Activated naive CD4-positive, alpha-beta T cell treated with anti-CD3 and anti-CD28 coated beads for 36 hours (primary cell): ENCODE measurements at regions not wholly inside any gene's neighbourhood (a gene's known extent, or its start where the extent isn't known, plus 50 kb on each side); places are given as distances from the start of the nearest gene placed in this dataset.

Experiments used
- CTCF ChIA-PET: fragments of 350-600 bp; sonication (Branson Sonifier 250); formaldehyde crosslinking; loops from one replicate; lab custom pipeline; 2021; ENCODE audit warnings: antibody characterized with exemption; lab: Charles Lee
- DNase-seq: peaks from one replicate; pipeline ENCODE4 v3.0.0-alpha.2; 2020
- H3K27ac Mint-ChIP-seq: one replicate; pipeline ENCODE4 v1.8.0; 2021; ENCODE audit warnings: mild to moderate bottlenecking, mixed read lengths
- H3K27me3 Mint-ChIP-seq: one replicate; pipeline ENCODE4 v1.8.0; 2021; ENCODE audit warnings: low read depth, mixed read lengths
- H3K36me3 Mint-ChIP-seq: one replicate; pipeline ENCODE4 v1.8.0; 2021; ENCODE audit warnings: low read depth, mixed read lengths
- H3K4me1 Mint-ChIP-seq: one replicate; pipeline ENCODE4 v1.8.0; 2021; ENCODE audit warnings: low read depth, mixed read lengths
- H3K4me3 Mint-ChIP-seq: one replicate; pipeline ENCODE4 v1.8.0; 2021; ENCODE audit warnings: mild to moderate bottlenecking, moderate library complexity, mixed read lengths
- H3K9me3 Mint-ChIP-seq: one replicate; pipeline ENCODE4 v1.8.0; 2021; ENCODE audit warnings: mixed read lengths
- intact Hi-C: fragments of 100-400 bp; cut with micrococcal nuclease; formaldehyde crosslinking; loops from one replicate; pipeline ENCODE4 v1.15.1; 2023

DNA sequence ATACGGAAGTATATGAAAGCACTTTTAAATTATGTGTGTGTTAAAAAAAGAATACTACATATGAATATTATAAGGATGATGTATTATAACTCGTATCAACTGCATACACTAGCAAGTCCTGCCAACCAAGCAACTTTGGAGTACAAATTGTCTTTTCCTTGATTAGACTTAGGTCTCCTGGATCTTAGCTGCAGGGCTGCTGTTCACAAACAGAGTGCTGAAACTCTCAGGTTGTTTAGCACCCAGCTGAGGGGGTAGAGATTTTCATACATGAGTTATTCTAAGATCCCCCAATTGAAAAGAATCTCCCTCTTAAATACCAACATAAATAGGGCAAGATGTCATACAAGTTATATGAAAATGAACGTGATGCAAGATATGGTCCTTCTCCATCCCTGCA lies 149.8 kb upstream of the TNC start:
- intact Hi-C loops: no loop called here
- H3K9me3 Mint-ChIP-seq: peaks cover 1% of the 10 kb centered on the region
- peaks cover 7% of the 10 kb centered on the region for H3K27me3 Mint-ChIP-seq
- H3K4me1 Mint-ChIP-seq: no peaks in the 10 kb centered on the region
- CTCF ChIA-PET: no interaction called here
- H3K36me3 Mint-ChIP-seq: no peaks in the 10 kb centered on the region
- no peak overlapping the region for H3K27ac Mint-ChIP-seq
- H3K4me3 Mint-ChIP-seq: no peak overlapping the region
- DNase-seq: no peak

DNA sequence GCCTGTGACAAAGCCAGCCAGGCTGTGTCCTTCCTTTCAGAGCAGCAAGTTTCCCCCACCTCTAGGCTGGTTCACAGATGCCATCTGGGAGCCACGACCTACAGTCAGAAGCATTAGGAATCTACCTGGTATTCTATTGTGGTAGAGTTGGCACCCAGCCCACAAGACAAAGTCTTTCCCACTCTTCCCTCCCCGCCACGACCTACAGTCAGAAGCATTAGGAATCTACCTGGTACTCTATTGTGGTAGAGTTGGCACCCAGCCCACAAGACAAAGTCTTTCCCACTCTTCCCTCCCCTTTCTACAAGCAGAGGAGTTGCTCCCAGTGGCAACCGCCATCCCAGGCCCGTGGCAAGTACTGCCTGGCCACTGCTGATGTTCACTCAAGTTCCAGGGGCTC lies 157.8 kb upstream of the TNC start:
- Mint-ChIP-seq H3K9me3 (no peaks in the 10 kb centered on the region), H3K4me3 (no peak overlapping the region), H3K4me1 (no peaks in the 10 kb centered on the region), H3K27ac (no peak overlapping the region), H3K27me3 (peaks cover 14% of the 10 kb centered on the region), H3K36me3 (no peaks in the 10 kb centered on the region)
- CTCF ChIA-PET: no interaction called here
- DNase-seq: no peak
- intact Hi-C loops: no loop called here

DNA sequence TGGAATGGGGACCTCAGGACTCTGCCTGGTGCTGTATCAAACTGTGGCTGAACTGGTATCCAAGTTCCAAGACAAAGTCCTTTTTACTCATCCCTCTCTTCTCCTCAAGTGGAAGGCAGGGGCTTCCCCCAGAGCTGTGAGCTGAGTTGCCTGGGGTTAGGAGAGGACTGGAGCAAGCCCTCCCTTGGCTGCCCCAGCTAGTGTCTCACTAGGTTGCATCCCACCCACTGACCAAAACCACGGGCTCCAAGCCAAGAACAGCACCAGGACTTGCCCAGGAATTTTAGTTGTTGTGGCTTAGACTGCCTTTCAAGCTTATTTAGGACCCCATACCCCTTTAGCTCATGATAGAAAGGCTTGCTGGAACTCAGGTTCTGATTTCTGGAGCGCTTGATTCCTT lies 158.7 kb upstream of the TNC start:
- H3K4me3 Mint-ChIP-seq: no peak overlapping the region

DNA sequence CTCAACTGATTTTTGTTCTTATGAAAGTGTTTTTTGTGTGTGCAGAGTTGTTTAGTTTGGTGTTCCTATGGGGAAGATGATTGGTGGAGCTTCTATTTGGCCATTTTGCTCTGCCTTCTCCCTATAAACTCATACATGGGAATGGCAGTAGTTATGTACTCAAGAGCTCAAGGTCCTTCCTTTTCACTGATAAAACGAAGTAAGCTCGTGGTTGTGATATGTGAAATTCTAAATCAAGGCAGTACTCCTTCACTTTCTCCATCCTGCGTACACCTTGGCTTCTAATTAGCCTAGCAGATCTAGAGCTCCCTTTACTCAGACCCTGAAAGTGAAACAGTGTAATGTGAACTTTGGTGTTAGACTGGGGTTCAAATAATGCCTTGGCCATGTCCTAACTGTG lies 159.3 kb upstream of the TNC start:
- Mint-ChIP-seq H3K4me3 (no peak overlapping the region), H3K9me3 (no peaks in the 10 kb centered on the region), H3K27me3 (peaks cover 21% of the 10 kb centered on the region), H3K4me1 (no peaks in the 10 kb centered on the region), H3K27ac (no peak overlapping the region), H3K36me3 (no peaks in the 10 kb centered on the region)
- no peak for DNase-seq
- CTCF ChIA-PET: no interaction called here
- intact Hi-C loops: no loop called here

More for the DNA sequence above, 158.7 kb upstream of the TNC start:
- Mint-ChIP-seq H3K9me3 (no peaks in the 10 kb centered on the region), H3K27me3 (peaks cover 17% of the 10 kb centered on the region), H3K36me3 (no peaks in the 10 kb centered on the region), H3K4me1 (no peaks in the 10 kb centered on the region), H3K27ac (no peak overlapping the region)
- intact Hi-C loops: no loop called here
- CTCF ChIA-PET: no interaction called here
- no peak for DNase-seq

DNA sequence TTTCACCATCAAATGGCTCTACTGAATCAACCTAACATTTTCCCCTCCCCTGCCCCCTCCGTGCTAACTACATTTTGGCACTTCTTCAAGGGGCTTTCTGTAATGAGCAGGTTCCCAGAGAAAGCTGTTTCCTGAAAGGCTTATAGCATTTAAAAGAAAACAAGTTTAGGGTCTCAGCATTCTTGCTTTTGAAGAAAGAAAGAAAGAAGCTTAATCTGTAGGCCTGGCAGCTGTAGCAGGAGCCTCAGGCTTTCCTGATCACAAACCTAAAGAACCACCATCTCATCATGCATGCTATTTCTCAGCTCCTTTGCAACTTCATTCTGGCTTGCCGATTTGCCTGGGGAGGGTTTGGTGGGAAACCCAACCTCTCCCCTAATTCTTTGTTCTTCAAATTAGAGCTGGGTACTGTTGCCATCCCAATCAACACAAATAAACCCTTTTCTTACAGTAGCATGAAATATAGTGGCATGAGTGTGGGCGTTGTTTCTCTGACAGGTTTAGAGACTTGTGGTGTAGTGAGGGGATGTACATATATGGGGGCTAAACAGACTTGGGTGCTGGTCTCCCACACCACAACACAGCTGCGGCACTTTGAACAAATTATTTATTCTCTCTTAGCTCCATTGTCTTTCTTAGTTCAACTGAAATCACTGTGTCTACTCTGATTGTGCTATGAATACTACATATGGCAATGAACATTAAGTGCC lies 160.5 kb upstream of the TNC start:
- H3K9me3 Mint-ChIP-seq: no peaks in the 10 kb centered on the region
- CTCF ChIA-PET: no interaction called here
- DNase-seq: no peak
- no peaks in the 10 kb centered on the region for H3K36me3 Mint-ChIP-seq
- no peaks in the 10 kb centered on the region for H3K4me1 Mint-ChIP-seq
- H3K27ac Mint-ChIP-seq: no peak overlapping the region
- no peak overlapping the region for H3K4me3 Mint-ChIP-seq
- peaks cover 21% of the 10 kb centered on the region for H3K27me3 Mint-ChIP-seq
- intact Hi-C loops: no loop called here

DNA sequence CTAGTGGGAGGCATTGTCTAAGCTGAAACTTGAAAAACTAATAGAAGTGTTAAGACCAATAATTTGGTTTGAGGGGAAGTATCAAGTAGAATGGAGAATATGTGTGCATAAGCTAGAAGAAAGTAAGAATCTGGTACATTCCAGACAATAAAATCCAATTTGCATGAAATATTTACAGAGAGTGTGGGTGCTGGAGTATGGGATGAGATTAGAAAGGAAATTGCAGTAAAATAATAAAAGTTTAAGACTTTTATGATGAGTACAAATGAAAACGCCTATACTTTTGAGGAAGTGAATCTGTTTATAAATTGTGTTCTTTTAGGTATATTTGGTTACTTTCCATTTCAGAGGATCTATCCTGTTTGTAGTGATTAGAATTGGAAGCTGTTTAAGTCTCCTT lies 165.4 kb upstream of the TNC start:
- Mint-ChIP-seq H3K4me1 (no peaks in the 10 kb centered on the region), H3K27me3 (peaks cover 16% of the 10 kb centered on the region), H3K9me3 (no peaks in the 10 kb centered on the region), H3K4me3 (no peak overlapping the region), H3K36me3 (no peaks in the 10 kb centered on the region), H3K27ac (no peak overlapping the region)
- DNase-seq: no peak
- CTCF ChIA-PET: no interaction called here
- intact Hi-C loops: no loop called here

DNA sequence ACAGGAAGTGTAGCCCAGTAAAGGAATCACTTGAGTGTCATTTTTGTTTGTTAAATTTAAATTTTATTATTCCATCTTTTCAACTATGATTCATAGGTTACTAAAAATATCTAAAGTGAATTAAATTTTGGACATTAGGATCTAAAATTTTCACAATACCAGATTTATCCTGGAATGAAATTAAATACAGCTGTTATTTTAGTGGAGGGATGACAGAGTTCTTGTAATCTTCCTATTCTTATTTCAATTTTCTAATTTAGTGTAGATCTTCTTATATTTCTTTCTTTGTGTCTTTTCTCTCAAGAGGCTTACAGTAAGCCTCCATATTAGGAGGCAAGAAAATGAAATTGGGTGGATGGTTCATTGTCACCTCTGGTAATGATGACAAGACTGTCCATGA lies 167.9 kb upstream of the TNC start:
- Mint-ChIP-seq H3K36me3 (no peaks in the 10 kb centered on the region), H3K9me3 (no peaks in the 10 kb centered on the region)
- no peak for DNase-seq

DNA sequence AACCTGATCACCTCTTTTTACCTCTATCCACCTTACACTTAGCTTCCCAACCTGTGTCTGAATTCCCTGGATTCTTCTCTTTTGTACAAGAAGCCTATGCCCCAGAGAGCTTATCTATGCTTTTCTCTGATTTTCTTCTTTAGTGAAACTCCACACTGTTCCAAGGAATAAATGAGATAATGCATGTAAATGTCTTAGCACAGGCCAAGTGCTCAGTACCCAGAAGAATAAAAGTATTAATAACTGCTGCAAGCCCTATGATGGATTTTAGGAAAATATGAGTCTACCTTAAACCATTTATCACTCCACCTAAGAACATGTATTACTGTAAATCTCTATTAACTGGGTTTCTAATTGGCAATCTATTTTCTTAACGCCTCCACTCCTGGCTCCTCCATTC lies 168.5 kb upstream of the TNC start:
- CTCF ChIA-PET: interaction anchor here (1.6 kb wide), 1 partner anchor 168 kb away, joined by 3 read pairs; the partner anchor contains the start of gene TNC
- no peaks in the 10 kb centered on the region for H3K9me3 Mint-ChIP-seq
- intact Hi-C loops: no loop called here
- no peak overlapping the region for H3K27ac Mint-ChIP-seq
- H3K36me3 Mint-ChIP-seq: no peaks in the 10 kb centered on the region
- no peak overlapping the region for H3K4me3 Mint-ChIP-seq
- no peaks in the 10 kb centered on the region for H3K4me1 Mint-ChIP-seq
- DNase-seq: no peak
- H3K27me3 Mint-ChIP-seq: peaks cover 15% of the 10 kb centered on the region

More for the DNA sequence above, 167.9 kb upstream of the TNC start:
- Mint-ChIP-seq H3K4me1 (no peaks in the 10 kb centered on the region), H3K27ac (no peak overlapping the region), H3K27me3 (peaks cover 15% of the 10 kb centered on the region), H3K4me3 (no peak overlapping the region)
- CTCF ChIA-PET: no interaction called here
- intact Hi-C loops: no loop called here

DNA sequence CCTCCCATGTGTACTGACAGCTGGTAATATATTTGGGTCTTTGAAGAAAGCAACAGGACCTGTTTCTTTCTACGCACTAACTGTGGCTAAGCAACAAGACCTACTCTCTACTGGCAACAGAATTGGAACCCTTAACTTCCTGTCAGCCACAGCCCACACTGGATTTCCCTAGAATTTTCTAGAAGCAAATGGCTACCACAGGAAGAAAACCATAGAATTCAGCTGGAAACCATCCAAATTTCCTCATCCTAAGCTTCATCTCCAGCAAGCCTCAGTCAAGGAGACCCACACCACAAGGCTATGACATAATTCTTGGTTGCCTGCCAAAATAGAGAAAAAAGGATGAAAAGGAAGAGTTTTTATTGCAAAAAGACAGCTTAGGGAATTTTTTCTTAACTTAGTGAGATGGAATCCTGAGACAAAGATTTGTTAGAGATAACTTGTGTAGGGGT lies 171.8 kb upstream of the TNC start:
- no peaks in the 10 kb centered on the region for H3K36me3 Mint-ChIP-seq
- no peaks in the 10 kb centered on the region for H3K4me1 Mint-ChIP-seq
- intact Hi-C loops: no loop called here
- no peaks in the 10 kb centered on the region for H3K9me3 Mint-ChIP-seq
- H3K4me3 Mint-ChIP-seq: no peak overlapping the region
- CTCF ChIA-PET: no interaction called here
- DNase-seq: no peak
- no peak overlapping the region for H3K27ac Mint-ChIP-seq
- peaks cover 11% of the 10 kb centered on the region for H3K27me3 Mint-ChIP-seq

DNA sequence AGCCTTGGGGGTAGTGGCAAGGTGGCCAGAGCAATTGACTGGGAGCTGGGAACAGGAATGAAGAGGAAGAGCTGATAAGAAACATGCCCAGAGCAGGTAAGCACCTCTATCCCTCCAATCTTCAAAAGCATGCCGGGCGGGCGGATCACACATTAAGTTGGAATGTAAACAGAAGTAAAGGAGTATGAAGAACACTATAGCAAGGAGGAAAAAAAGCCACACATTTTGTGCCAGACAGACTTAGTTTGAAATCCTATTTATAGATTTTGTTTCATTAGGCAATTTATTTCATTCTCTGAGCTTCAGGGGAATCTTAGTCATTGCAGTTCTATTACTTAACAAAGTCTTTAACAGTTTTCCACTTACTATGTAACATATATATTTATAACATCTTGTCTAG lies 173.9 kb upstream of the TNC start:
- peaks cover 9% of the 10 kb centered on the region for H3K27me3 Mint-ChIP-seq
- no peaks in the 10 kb centered on the region for H3K4me1 Mint-ChIP-seq
- H3K36me3 Mint-ChIP-seq: no peaks in the 10 kb centered on the region

DNA sequence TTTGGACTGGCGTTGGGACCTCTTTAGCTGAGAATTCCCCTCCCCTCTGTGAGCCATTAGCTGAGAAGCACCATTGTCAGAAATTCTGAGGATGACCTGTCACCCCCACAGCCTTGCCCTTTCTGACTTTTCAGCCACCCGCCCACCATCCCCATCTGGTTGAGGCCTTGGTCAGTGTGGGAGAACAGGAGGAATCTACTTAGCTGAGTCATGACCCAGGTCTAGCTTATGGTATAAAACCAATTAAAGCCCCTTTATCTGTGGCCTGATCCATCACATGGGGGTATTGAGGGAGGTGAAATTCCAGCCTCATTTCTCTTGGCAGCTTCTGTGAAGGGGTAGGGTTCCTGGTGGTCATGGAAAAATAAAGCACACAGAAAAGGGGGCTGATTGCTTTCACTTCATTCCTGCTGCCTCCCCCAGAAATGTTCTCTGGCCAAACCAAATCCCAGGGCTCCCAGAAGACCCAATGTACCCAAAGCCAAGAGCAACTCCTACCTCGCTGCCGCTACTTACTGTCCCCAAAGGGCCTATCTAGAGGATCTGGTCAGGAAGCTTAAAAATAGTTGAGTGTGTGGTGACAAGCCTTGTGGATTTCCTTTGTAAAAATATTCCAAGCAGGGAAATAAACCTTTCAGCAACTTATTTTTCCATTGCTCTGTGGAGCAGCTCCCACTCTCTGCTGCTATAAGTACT lies 174.8 kb upstream of the TNC start:
- H3K9me3 Mint-ChIP-seq: no peaks in the 10 kb centered on the region
- H3K27me3 Mint-ChIP-seq: peaks cover 9% of the 10 kb centered on the region
- H3K4me3 Mint-ChIP-seq: no peak overlapping the region
- CTCF ChIA-PET: no interaction called here
- no peak for DNase-seq
- no peaks in the 10 kb centered on the region for H3K4me1 Mint-ChIP-seq
- intact Hi-C loops: no loop called here
- no peaks in the 10 kb centered on the region for H3K36me3 Mint-ChIP-seq
- H3K27ac Mint-ChIP-seq: no peak overlapping the region

More for the DNA sequence above, 173.9 kb upstream of the TNC start:
- H3K9me3 Mint-ChIP-seq: no peaks in the 10 kb centered on the region
- CTCF ChIA-PET: no interaction called here
- H3K27ac Mint-ChIP-seq: no peak overlapping the region
- intact Hi-C loops: no loop called here
- DNase-seq: no peak
- no peak overlapping the region for H3K4me3 Mint-ChIP-seq

DNA sequence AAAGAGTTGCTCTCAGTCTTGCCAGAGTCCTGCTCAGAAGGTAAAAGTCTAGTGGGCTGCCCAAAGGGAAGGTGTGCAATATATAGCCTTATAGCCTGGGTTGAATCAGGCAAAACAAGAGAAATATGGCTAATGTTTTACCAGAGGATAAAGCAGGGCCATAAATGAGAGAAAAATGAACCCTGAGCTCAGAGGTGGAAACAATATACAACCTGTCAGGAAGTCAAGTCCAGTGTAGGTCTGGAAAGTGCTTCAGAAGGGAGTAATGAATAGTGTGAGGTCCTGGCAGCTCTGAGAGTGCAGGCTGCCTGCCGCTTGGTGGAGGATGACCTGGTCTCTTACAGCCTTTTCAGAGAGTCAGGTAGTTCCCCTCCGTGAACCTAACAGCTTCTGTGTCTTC lies 177.8 kb upstream of the TNC start:
- no peak overlapping the region for H3K4me3 Mint-ChIP-seq
- CTCF ChIA-PET: no interaction called here
- H3K36me3 Mint-ChIP-seq: no peaks in the 10 kb centered on the region
- DNase-seq: no peak
- intact Hi-C loops: no loop called here
- no peaks in the 10 kb centered on the region for H3K4me1 Mint-ChIP-seq
- no peak overlapping the region for H3K27ac Mint-ChIP-seq
- no peaks in the 10 kb centered on the region for H3K9me3 Mint-ChIP-seq
- H3K27me3 Mint-ChIP-seq: peaks cover 9% of the 10 kb centered on the region
